Smooth muscle cell (in vitro differentiated cells): ENCODE measurements at regions not wholly inside any gene's neighbourhood (a gene's known extent, or its start where the extent isn't known, plus 50 kb on each side); places are given as distances from the start of the nearest gene placed in this dataset.
"Not testable (repeated sequence)": the region's sequence is repeated elsewhere in the genome, so short reads cannot be mapped to it uniquely, and the experiment has no call there.

Source experiments
- DNase-seq: peaks from one replicate; lab custom pipeline; 2025; ENCODE audit not compliant: unreplicated experiment; lab: John Stamatoyannopoulos, UW
- H2AFZ ChIP-seq: fragments of 200-600 bp; sonication (generic); 2 replicates; pipeline ENCODE4 v1.6.0; 2016; ENCODE audit warnings: antibody characterized with exemption, low read depth, mild to moderate bottlenecking
- H3F3A ChIP-seq: fragments of 200-600 bp; sonication (generic); 2 replicates; pipeline ENCODE4 v1.6.0; 2017; ENCODE audit warnings: antibody characterized with exemption, low read depth
- H3K27ac ChIP-seq: fragments of 200-600 bp; sonication (generic); 2 replicates; pipeline ENCODE4 v1.5.1; 2016; ENCODE audit warnings: low read depth, mild to moderate bottlenecking
- H3K27me3 ChIP-seq: fragments of 200-600 bp; sonication (generic); 2 replicates; pipeline ENCODE4 v1.6.1; 2016; ENCODE audit warnings: low read depth, mild to moderate bottlenecking
- H3K36me3 ChIP-seq: fragments of 200-600 bp; sonication (generic); 2 replicates; pipeline ENCODE4 v1.5.1; 2016; ENCODE audit warnings: low read depth
- H3K4me1 ChIP-seq: fragments of 200-600 bp; sonication (generic); 2 replicates; pipeline ENCODE4 v1.5.1; 2016; ENCODE audit warnings: low read depth
- H3K4me2 ChIP-seq: fragments of 200-600 bp; sonication (generic); 2 replicates; pipeline ENCODE4 v1.6.0; 2016; ENCODE audit warnings: mild to moderate bottlenecking
- H3K4me3 ChIP-seq: fragments of 200-600 bp; sonication (generic); 2 replicates; pipeline ENCODE4 v1.5.1; 2016; ENCODE audit warnings: mild to moderate bottlenecking
- H3K79me2 ChIP-seq: fragments of 200-600 bp; sonication (generic); 2 replicates; pipeline ENCODE4 v1.6.0; 2016; ENCODE audit warnings: low read depth, mild to moderate bottlenecking
- H3K9ac ChIP-seq: fragments of 200-600 bp; sonication (generic); 2 replicates; pipeline ENCODE4 v1.6.0; 2016; ENCODE audit warnings: low read depth
- H3K9me3 ChIP-seq: fragments of 200-600 bp; sonication (generic); replicated peaks from 2 replicates; pipeline ENCODE4 v1.5.1; 2016; ENCODE audit warnings: low read depth
- H4K20me1 ChIP-seq: fragments of 200-600 bp; sonication (generic); 2 replicates; pipeline ENCODE4 v1.6.0; 2016; ENCODE audit warnings: low read depth
- CTCF ChIP-seq: fragments of 200-600 bp; sonication (generic); IDR thresholded peaks from 2 replicates; pipeline ENCODE4 v1.5.1; 2017; ENCODE audit warnings: borderline replicate concordance, mild to moderate bottlenecking, antibody characterized with exemption; ENCODE audit not compliant: insufficient read depth, poor library complexity, severe bottlenecking
- WGBS: methylation state at CpG from one replicate; pipeline ENCODE4 v1.1.7; 2016; ENCODE audit warnings: low lambda C conversion rate; 5-methylcytosine and 5-hydroxymethylcytosine counted together

GRCh38 chr18:24609254-24609653, 148.8 kb downstream of the HRH4 start:
- H3F3A ChIP-seq, result no peaks in the 10 kb centered on the region
- no peaks in the 10 kb centered on the region for H3K27me3 ChIP-seq
- no peaks in the 10 kb centered on the region for H3K79me2 ChIP-seq
- H2AFZ ChIP-seq, result no peak overlapping the region
- 61% methylated on average over 7 of the region's 7 CpGs for WGBS
- no peaks in the 10 kb centered on the region for H3K9me3 ChIP-seq
- H3K4me3 ChIP-seq, result no peak overlapping the region
- no peak overlapping the region for H3K27ac ChIP-seq
- no peak for TF ChIP-seq CTCF
- no peaks in the 10 kb centered on the region for H4K20me1 ChIP-seq
- H3K9ac ChIP-seq, result no peak overlapping the region
- no peak overlapping the region for H3K4me2 ChIP-seq
- no peaks in the 10 kb centered on the region for H3K4me1 ChIP-seq
- no peaks in the 10 kb centered on the region for H3K36me3 ChIP-seq
- no peak for DNase-seq

- 86% methylated on average over 8 of the region's 8 CpGs for WGBS
- no peaks in the 10 kb centered on the region for H3K9me3 ChIP-seq
Measured at GRCh38 chr18:24611075-24611474, 150.6 kb downstream of the HRH4 start.

DNA sequence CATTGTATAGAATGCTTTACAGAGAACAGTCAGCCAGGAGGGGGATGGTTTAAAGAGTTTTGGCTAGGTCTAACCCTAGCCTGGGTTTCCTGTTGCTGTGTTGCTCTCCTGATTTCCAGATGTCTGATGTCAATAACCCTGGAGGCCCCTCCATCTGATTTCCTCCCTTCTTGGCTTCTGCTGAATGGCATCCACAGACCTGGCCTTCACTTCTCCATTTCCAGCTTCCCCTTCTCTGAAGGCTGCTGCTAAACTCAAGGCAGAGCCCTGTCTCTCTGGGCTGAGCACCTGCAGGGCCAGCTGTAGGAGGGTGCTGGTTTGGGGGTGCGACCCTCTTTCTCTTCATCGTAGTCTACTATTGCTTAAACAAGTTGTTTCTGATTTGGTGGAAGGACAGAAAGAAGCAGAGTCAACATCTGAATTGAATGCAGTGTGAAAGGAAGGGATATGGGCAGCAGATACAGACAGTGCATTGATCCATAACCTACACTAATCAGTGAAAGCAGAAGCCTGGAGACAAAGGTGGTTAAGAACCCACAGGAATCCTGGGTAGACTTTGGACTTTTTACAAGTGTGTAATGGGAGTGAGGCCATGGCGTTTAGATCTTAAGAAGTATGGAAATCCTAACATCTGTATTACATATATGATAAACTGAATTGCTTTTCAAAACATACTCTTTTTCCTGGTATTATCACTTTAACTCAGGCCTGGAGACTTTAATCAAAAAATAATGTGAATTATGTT, 153.6 kb downstream of the HRH4 start:
- H3K27ac ChIP-seq, result no peak overlapping the region
- no peaks in the 10 kb centered on the region for H4K20me1 ChIP-seq
- no peaks in the 10 kb centered on the region for H3K9me3 ChIP-seq
- H3K4me3 ChIP-seq, result no peak overlapping the region
- DNase-seq, result no peak
- H3K36me3 ChIP-seq, result no peaks in the 10 kb centered on the region
- H3K79me2 ChIP-seq, result no peaks in the 10 kb centered on the region
- no peak for TF ChIP-seq CTCF
- H3F3A ChIP-seq, result no peaks in the 10 kb centered on the region
- H3K9ac ChIP-seq, result no peak overlapping the region
- no peaks in the 10 kb centered on the region for H3K27me3 ChIP-seq
- no peak overlapping the region for H3K4me2 ChIP-seq
- no peak overlapping the region for H2AFZ ChIP-seq
- peaks cover 7% of the 10 kb centered on the region for H3K4me1 ChIP-seq
- 93% methylated on average over 3 of the region's 3 CpGs for WGBS

More at GRCh38 chr18:24611075-24611474, 150.6 kb downstream of the HRH4 start:
- Histone ChIP-seq H2AFZ (no peak overlapping the region), H3K27me3 (no peaks in the 10 kb centered on the region), H3K79me2 (no peaks in the 10 kb centered on the region), H3K4me1 (no peaks in the 10 kb centered on the region), H3K27ac (no peak overlapping the region), H3K9ac (no peak overlapping the region), H3K4me3 (no peak overlapping the region), H4K20me1 (no peaks in the 10 kb centered on the region), H3F3A (no peaks in the 10 kb centered on the region), H3K36me3 (no peaks in the 10 kb centered on the region), H3K4me2 (no peak overlapping the region)
- no peak for TF ChIP-seq CTCF
- no peak for DNase-seq

DNA sequence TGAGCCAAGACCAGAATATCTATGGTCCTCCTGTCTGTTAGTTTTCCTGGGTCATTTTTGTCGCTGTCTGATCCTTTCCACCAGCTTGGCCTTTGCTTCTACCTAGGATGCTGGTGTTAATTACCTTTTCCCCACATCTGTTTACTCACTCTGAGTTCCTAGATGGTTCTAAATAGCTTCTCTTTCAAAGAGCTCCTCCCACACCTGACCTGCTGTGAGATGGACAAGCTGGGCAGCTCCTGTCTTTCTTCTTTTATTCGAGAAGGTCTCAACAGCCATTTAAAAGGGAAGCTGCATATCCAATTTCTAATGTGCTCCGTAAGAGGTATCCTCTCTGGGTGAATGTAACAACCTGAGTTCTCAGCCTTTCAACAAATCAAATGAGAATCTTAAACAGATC, 156.2 kb downstream of the HRH4 start:
- Histone ChIP-seq H2AFZ (no peak overlapping the region), H4K20me1 (no peaks in the 10 kb centered on the region), H3K4me1 (peaks cover 7% of the 10 kb centered on the region), H3K36me3 (no peaks in the 10 kb centered on the region), H3K27me3 (no peaks in the 10 kb centered on the region), H3K4me2 (no peak overlapping the region), H3F3A (no peaks in the 10 kb centered on the region), H3K79me2 (no peaks in the 10 kb centered on the region), H3K9me3 (no peaks in the 10 kb centered on the region), H3K27ac (no peak overlapping the region), H3K4me3 (no peak overlapping the region), H3K9ac (no peak overlapping the region)
- DNase-seq, result no peak
- 62% methylated on average over 3 of the region's 3 CpGs for WGBS
- TF ChIP-seq CTCF, result no peak

DNA sequence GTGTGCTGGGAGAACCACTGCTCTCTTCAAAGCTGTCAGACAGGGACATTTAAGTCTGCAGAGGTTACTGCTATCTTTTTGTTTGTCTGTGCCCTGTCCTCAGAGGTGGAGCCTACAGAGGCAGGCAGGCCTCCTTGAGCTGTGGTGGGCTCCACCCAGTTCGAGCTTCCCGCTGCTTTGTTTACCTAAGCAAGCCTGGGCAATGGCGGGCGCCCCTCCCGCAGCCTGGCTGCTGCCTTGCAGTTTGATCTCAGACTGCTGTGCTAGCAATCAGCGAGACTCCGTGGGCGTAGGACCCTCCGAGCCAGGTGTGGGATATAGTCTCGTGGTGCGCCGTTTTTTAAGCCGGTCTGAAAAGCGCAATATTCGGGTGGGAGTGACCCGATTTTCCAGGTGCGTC, 164.0 kb downstream of the HRH4 start:
- not testable (repeated sequence) for H2AFZ ChIP-seq, H3K9ac ChIP-seq, H3K27ac ChIP-seq, H4K20me1 ChIP-seq, H3K4me1 ChIP-seq, H3K9me3 ChIP-seq, H3K79me2 ChIP-seq, H3K36me3 ChIP-seq, H3K4me2 ChIP-seq, H3K4me3 ChIP-seq, DNase-seq, H3F3A ChIP-seq, H3K27me3 ChIP-seq
- WGBS, result 69% methylated on average over 10 of the region's 17 CpGs
